K562 (cell line): ENCODE measurements at regions not wholly inside any gene's neighbourhood (a gene's known extent, or its start where the extent isn't known, plus 50 kb on each side); places are given as distances from the start of the nearest gene placed in this dataset.

Source experiments
- ATAC-seq: fragments of 200-7000 bp; cut with Tn5 transposase; 3 replicates; pipeline ENCODE4 v1.9.1; 2020; ENCODE audit warnings: moderate library complexity
- BruUV-seq: library from RNA; stranded (reverse); fragments of 400-500 nt; replicated peaks from 2 replicates; lab custom pipeline; 2021; lab: Mats Ljungman, UMichigan
- CTCF ChIA-PET: fragments of 300-600 bp; formaldehyde crosslinking; extraction: SDS; loops from one replicate; lab custom pipeline; 2021; ENCODE audit warnings: low intra/inter-chr PET ratio; lab: Yijun Ruan, JAX
- POLR2A ChIA-PET: fragments of 300-600, 350-650 bp; sonication (Branson Sonifier 250); formaldehyde crosslinking; extraction: SDS; loops from one replicate; lab custom pipeline; 2021; ENCODE audit warnings: antibody characterized with exemption, inconsistent platforms; lab: Yijun Ruan, JAX
- DNase-seq, 4 experiments: peaks; one replicate each; pipeline versions ENCODE4 v3.0.0 to v3.0.0-alpha.2; 2011 to 2018; ENCODE audit warnings: low spot score in 3 of 4, mixed read lengths in 3 of 4; ENCODE audit errors: extremely low read depth in 1 of 4
- FAIRE-seq: peaks from 2 replicates; lab custom pipeline; 2011; peaks lifted over from hg19 to GRCh38; lab: Jason Lieb, UNC
- H2AFZ ChIP-seq: 2 replicates; pipeline ENCODE4 v1.6.0; 2011; ENCODE audit warnings: low read depth, low read length, control low read depth, inconsistent platforms
- H3K27ac ChIP-seq: fragments of 200-600 bp; 3 replicates; pipeline ENCODE4 v1.8.0; 2011; ENCODE audit warnings: low read depth, mild to moderate bottlenecking, control low read depth, inconsistent platforms, low read length, moderate library complexity, mixed read lengths; ENCODE audit errors: extremely low read depth
- H3K27me3 ChIP-seq, 2 experiments: fragments of 300-600 bp in 1 of 2; 2 replicates in 1 of 2; 3 replicates in 1 of 2; pipeline versions ENCODE4 v1.6.0 to v1.8.0; 2011; ENCODE audit warnings: inconsistent platforms in 2 of 2, low read length in 2 of 2, mild to moderate bottlenecking in 1 of 2, mixed read lengths in 1 of 2, moderate library complexity in 1 of 2; ENCODE audit not compliant: control insufficient read depth in 2 of 2, insufficient read depth in 2 of 2
- H3K36me3 ChIP-seq: fragments of 300-600 bp; 3 replicates; pipeline ENCODE4 v1.8.0; 2011; ENCODE audit warnings: mild to moderate bottlenecking, low read length, inconsistent platforms; ENCODE audit not compliant: control insufficient read depth, insufficient read depth
- H3K4me1 ChIP-seq, 2 experiments: fragments of 200-600 bp in 1 of 2; replicated peaks in 1 of 2; 2 replicates in 1 of 2; 3 replicates in 1 of 2; pipeline versions ENCODE4 v1.5.1 to v1.8.0; 2011; ENCODE audit warnings: inconsistent platforms in 2 of 2, low read length in 2 of 2, mild to moderate bottlenecking in 1 of 2, mixed read lengths in 1 of 2, moderate library complexity in 1 of 2; ENCODE audit not compliant: control insufficient read depth in 2 of 2, insufficient read depth in 2 of 2
- H3K4me2 ChIP-seq: 2 replicates; pipeline ENCODE4 v1.6.1; 2011; ENCODE audit warnings: low read length, control low read depth, inconsistent platforms, mixed read lengths; ENCODE audit not compliant: insufficient read depth
- H3K4me3 ChIP-seq: fragments of 200-600 bp; sonication (generic), shearing (Covaris generic); 2 replicates; pipeline ENCODE4 v1.5.1; 2016; ENCODE audit warnings: control low read depth, inconsistent platforms
- H3K79me2 ChIP-seq: fragments of 200-600 bp; 3 replicates; pipeline ENCODE4 v1.8.0; 2011; ENCODE audit warnings: low read length, inconsistent platforms; ENCODE audit not compliant: control insufficient read depth, insufficient read depth
- H3K9ac ChIP-seq, 2 experiments: 2 replicates each; pipeline versions ENCODE4 v1.6.0 to v1.6.1; 2011; ENCODE audit warnings: low read depth in 2 of 2, low read length in 2 of 2, control low read depth in 1 of 2, inconsistent platforms in 1 of 2, mild to moderate bottlenecking in 1 of 2, mixed read lengths in 1 of 2; ENCODE audit not compliant: insufficient read depth in 1 of 2
- H3K9me1 ChIP-seq: one replicate; pipeline ENCODE4 v1.6.0; 2011; ENCODE audit warnings: inconsistent platforms, mild to moderate bottlenecking, low read length, moderate library complexity; ENCODE audit not compliant: control insufficient read depth, insufficient read depth
- H3K9me3 ChIP-seq: replicated peaks from 2 replicates; pipeline ENCODE4 v1.5.1; 2011; ENCODE audit warnings: low read depth, low read length, inconsistent platforms; ENCODE audit not compliant: control insufficient read depth, insufficient read depth
- H4K20me1 ChIP-seq: replicated peaks from 2 replicates; pipeline ENCODE4 v1.6.1; 2011; ENCODE audit warnings: low read length, inconsistent platforms, mixed read lengths; ENCODE audit not compliant: control insufficient read depth, insufficient read depth
- BDP1 ChIP-seq: IDR thresholded peaks from 3 replicates; pipeline ENCODE4 v1.6.1; 2011; ENCODE audit not compliant: insufficient read length, insufficient read depth
- CREB1 ChIP-seq, 2 experiments: sonication (generic) in 1 of 2; formaldehyde crosslinking in 1 of 2; IDR thresholded peaks; 2 replicates each; pipeline versions ENCODE4 v1.6.1 to v1.8.0; 2012 to 2022; ENCODE audit warnings: inconsistent platforms in 1 of 2, mild to moderate bottlenecking in 1 of 2, missing genetic modification reagents in 1 of 2, moderate library complexity in 1 of 2
- ELF2 ChIP-seq: fragments of 250-450 bp; sonication (Bioruptor Pico); IDR thresholded peaks from 2 replicates; pipeline ENCODE4 v1.5.0; 2021; ENCODE audit warnings: mild to moderate bottlenecking
- ESRRA ChIP-seq: fragments of 450-650 bp; IDR thresholded peaks from 2 replicates; pipeline ENCODE4 v1.6.1; 2014; ENCODE audit warnings: low read depth, mild to moderate bottlenecking, moderate library complexity, borderline replicate concordance
- ESRRB ChIP-seq: fragments of 250-450 bp; sonication (Bioruptor Pico); IDR thresholded peaks from 2 replicates; pipeline ENCODE4 v1.5.0; 2020; ENCODE audit warnings: mild to moderate bottlenecking, moderate library complexity, borderline replicate concordance
- PPARD ChIP-seq: fragments of 250-450 bp; sonication (Bioruptor Pico); IDR thresholded peaks from 2 replicates; pipeline ENCODE4 v1.8.0; 2022; ENCODE audit warnings: inconsistent platforms, mild to moderate bottlenecking, moderate library complexity
- TBL1XR1 ChIP-seq, 2 experiments: IDR thresholded peaks; 2 replicates each; pipeline ENCODE4 v1.6.1; 2012; ENCODE audit warnings: improper control_type of control experiment in 2 of 2, low read length in 2 of 2, mild to moderate bottlenecking in 1 of 2
- U2AF2 ChIP-seq: fragments of 200-400 bp; formaldehyde crosslinking; optimal IDR thresholded peaks from 2 replicates; pipeline ENCODE3; 2017; ENCODE audit warnings: low read depth, mild to moderate bottlenecking, low read length
- ZNF282 ChIP-seq: sonication (generic); formaldehyde crosslinking; IDR thresholded peaks from 2 replicates; pipeline ENCODE4 v1.8.1; 2023; ENCODE audit warnings: missing genetic modification reagents
- WGBS: fragments of 100-300 bp; shearing (Covaris generic); methylation state at CpG from one replicate; pipeline ENCODE4 v1.1.6; 2016; ENCODE audit warnings: low coverage, mixed read lengths; ENCODE audit not compliant: insufficient coverage; ENCODE audit errors: missing lambda C conversion rate; 5-methylcytosine and 5-hydroxymethylcytosine counted together
- in situ Hi-C: fragments of 300-500 bp; cut with MboI; formaldehyde crosslinking; loops from 4 replicates; pipeline ENCODE4 v1.15.0; 2018; ENCODE audit warnings: inconsistent platforms, mixed read lengths
- intact Hi-C: fragments of 100-400 bp; cut with micrococcal nuclease; formaldehyde crosslinking; loops from 2 replicates; pipeline ENCODE4 v1.14.2; 2022
- TF ChIP-seq, protein P1 (sequence below): fragments of 250-450 bp; sonication (Bioruptor Pico); IDR thresholded peaks from 2 replicates; pipeline ENCODE4 v1.4.0; 2020
- TF ChIP-seq, protein P2 (sequence below), 3 experiments: fragments of 200-800 bp in 1 of 3; sonication (Bioruptor generic) in 1 of 3; sonication (generic) in 1 of 3; formaldehyde crosslinking in 1 of 3; IDR thresholded peaks; 2 replicates each; pipeline versions ENCODE4 v1.6.1 to v1.8.0; 2016 to 2022; ENCODE audit warnings: mild to moderate bottlenecking in 2 of 3, missing compliant biosample characterization in 2 of 3, missing genetic modification characterization in 2 of 3, missing genetic modification reagents in 1 of 3
- TF ChIP-seq, protein P3 (sequence below): fragments of 250-450 bp; sonication (Bioruptor Pico); IDR thresholded peaks from 2 replicates; pipeline ENCODE4 v1.8.0; 2021; ENCODE audit warnings: moderate library complexity, mild to moderate bottlenecking, inconsistent platforms

DNA sequence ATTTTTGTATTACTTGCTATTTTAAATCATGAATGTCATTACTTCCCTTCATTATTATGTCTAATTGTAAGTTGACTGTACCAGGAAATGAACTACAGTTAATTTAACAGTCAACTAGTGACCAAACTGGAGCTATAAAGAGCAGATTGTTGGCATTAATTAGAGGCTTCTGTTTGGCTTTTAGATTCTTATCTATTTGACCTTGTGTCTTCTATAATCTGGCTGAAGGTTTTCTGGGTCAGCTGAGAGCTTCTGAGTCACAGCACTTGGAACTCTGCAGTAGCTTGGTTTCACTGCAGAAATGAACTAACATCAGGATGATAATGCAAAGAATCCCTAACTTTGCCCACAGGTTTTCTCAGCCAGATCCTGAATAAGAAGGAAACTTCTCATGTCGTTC lies 169.2 kb upstream of the LEF1 start:
- BruUV-seq = no TSS peak
- H3K9ac ChIP-seq = no peak overlapping the region
- no peak overlapping the region for H2AFZ ChIP-seq
- H3K36me3 ChIP-seq = no peaks in the 10 kb centered on the region
- H3K4me1 ChIP-seq = peaks cover 0 to under 1% of the 10 kb centered on the region in 2 experiments; a peak in 1 of 5 replicates
- peaks cover 3 to 11% of the 10 kb centered on the region in 2 experiments; a peak in 2 of 5 replicates for H3K27me3 ChIP-seq
- no peak overlapping the region for H3K4me3 ChIP-seq
- intact Hi-C loops (no loop called here), in situ Hi-C loops (no loop called here)
- WGBS = 18% methylated on average over 1 of the region's 1 CpG
- POLR2A ChIA-PET = interaction anchor here (0.6 kb wide), 1 partner anchor 14 kb away, joined by 3 read pairs; no protein-coding TSS in a partner anchor
- no peak overlapping the region for H3K27ac ChIP-seq
- FAIRE-seq (no peak), DNase-seq (no peak), ATAC-seq (no peak)
- no peaks in the 10 kb centered on the region for H4K20me1 ChIP-seq
- H3K9me1 ChIP-seq = no peaks in the 10 kb centered on the region
- 0 out of 2 replicates have a peak, but pooled peaks have one; percentile 34 for TF ChIP-seq ESRRA
- TF ChIP-seq, protein P1, sequence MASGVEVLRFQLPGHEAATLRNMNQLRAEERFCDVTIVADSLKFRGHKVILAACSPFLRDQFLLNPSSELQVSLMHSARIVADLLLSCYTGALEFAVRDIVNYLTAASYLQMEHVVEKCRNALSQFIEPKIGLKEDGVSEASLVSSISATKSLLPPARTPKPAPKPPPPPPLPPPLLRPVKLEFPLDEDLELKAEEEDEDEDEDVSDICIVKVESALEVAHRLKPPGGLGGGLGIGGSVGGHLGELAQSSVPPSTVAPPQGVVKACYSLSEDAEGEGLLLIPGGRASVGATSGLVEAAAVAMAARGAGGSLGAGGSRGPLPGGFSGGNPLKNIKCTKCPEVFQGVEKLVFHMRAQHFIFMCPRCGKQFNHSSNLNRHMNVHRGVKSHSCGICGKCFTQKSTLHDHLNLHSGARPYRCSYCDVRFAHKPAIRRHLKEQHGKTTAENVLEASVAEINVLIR (CRISPR knock-in tag) = no peak
- no peaks in the 10 kb centered on the region for H3K79me2 ChIP-seq
- H3K9me3 ChIP-seq = no peaks in the 10 kb centered on the region
- CTCF ChIA-PET = no interaction called here
- H3K4me2 ChIP-seq = no peak overlapping the region

DNA sequence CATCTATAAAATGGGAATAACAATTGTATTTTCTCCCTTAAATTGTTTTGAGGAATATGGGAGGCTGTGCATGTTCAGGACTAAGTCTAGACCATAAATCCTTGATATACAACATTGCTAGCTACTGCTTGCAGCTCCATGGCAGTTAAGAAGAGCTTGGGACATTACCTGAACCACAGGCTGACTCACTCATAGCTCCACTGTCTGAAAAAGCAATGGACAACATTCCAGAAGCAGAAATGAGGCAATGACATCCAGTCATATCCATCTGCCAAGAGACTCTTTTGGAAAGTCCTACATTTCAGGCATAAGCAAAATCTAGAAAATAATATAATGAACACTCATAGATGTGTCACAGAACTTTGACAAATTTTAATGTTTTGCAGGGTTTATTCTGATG lies 167.3 kb upstream of the LEF1 start:
- no peak overlapping the region for H3K4me3 ChIP-seq
- H3K4me1 ChIP-seq = no peaks in the 10 kb centered on the region; a peak in 1 of 5 replicates
- H3K4me2 ChIP-seq = no peak overlapping the region
- in situ Hi-C loops = no loop called here
- no peaks in the 10 kb centered on the region for H3K79me2 ChIP-seq
- no peaks in the 10 kb centered on the region for H4K20me1 ChIP-seq
- DNase-seq (no peak), FAIRE-seq (no peak), ATAC-seq (no peak)
- H3K27ac ChIP-seq = no peak overlapping the region
- no peaks in the 10 kb centered on the region for H3K9me3 ChIP-seq
- H3K9me1 ChIP-seq = no peaks in the 10 kb centered on the region
- no peaks in the 10 kb centered on the region for H3K36me3 ChIP-seq
- peaks cover 3 to 11% of the 10 kb centered on the region in 2 experiments; a peak in 2 of 5 replicates for H3K27me3 ChIP-seq
- POLR2A ChIA-PET = interaction anchor here (0.6 kb wide), 1 partner anchor 189 kb away, joined by 3 read pairs; no protein-coding TSS in a partner anchor
- no peak overlapping the region for H3K9ac ChIP-seq
- no TSS peak for BruUV-seq
- CTCF ChIA-PET = no interaction called here
- intact Hi-C loops = no loop called here
- H2AFZ ChIP-seq = no peak overlapping the region
- TF ChIP-seq CREB1 (IDR thresholded peaks at IDR 0.05) (no peak), CREB1 (CRISPR knock-in tag; IDR thresholded peaks at IDR 0.05) (no peak), BDP1 (no peak), ESRRB (CRISPR knock-in tag) (no peak), PPARD (CRISPR knock-in tag) (no peak), ELF2 (CRISPR knock-in tag) (no peak), U2AF2 (no peak), ZNF282 (CRISPR knock-in tag) (no peak), TBL1XR1 (IDR thresholded peaks at IDR 0.05; ENCODE audit: low read length in 2 of 2) (no peak)
- TF ChIP-seq, protein P2, sequence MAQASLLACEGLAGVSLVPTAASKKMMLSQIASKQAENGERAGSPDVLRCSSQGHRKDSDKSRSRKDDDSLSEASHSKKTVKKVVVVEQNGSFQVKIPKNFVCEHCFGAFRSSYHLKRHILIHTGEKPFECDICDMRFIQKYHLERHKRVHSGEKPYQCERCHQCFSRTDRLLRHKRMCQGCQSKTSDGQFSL (CRISPR knock-in tag; IDR thresholded peaks at IDR 0.05) = no peak
- TF ChIP-seq, protein P2 (tag; IDR thresholded peaks at IDR 0.05) = no peak
- TF ChIP-seq, protein P3, sequence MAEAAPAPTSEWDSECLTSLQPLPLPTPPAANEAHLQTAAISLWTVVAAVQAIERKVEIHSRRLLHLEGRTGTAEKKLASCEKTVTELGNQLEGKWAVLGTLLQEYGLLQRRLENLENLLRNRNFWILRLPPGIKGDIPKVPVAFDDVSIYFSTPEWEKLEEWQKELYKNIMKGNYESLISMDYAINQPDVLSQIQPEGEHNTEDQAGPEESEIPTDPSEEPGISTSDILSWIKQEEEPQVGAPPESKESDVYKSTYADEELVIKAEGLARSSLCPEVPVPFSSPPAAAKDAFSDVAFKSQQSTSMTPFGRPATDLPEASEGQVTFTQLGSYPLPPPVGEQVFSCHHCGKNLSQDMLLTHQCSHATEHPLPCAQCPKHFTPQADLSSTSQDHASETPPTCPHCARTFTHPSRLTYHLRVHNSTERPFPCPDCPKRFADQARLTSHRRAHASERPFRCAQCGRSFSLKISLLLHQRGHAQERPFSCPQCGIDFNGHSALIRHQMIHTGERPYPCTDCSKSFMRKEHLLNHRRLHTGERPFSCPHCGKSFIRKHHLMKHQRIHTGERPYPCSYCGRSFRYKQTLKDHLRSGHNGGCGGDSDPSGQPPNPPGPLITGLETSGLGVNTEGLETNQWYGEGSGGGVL (CRISPR knock-in tag) = no peak
